ENCODE measurements at regions not wholly inside any gene's neighbourhood (a gene's known extent, or its start where the extent isn't known, plus 50 kb on each side); places are given as distances from the start of the nearest gene placed in this dataset.

DNA sequence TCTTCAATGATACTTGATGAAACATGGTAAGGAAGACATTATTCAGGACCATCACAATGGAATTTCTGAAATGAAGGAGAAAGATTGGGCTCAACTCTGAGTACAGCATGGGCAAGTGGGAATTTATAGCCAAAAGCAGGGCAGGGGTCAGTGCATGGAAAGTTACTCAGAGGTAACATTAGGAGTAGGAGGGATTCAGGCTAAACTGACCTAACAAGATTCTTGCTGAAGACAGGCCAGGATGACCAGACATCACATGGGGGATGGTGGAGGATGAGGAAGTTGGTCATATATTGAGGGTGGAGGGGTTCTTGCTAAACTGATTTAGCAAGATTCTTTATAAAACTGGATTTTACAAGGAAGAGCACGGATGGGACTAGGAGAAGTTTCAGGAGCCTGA, 489.8 kb downstream of the ADCYAP1 start:
- DNase-seq (ENCODE audit: low read depth) = no peak
- ChIA-PET POLR2A (no interaction called here), CTCF (no interaction called here)
- TF ChIP-seq, protein P1, sequence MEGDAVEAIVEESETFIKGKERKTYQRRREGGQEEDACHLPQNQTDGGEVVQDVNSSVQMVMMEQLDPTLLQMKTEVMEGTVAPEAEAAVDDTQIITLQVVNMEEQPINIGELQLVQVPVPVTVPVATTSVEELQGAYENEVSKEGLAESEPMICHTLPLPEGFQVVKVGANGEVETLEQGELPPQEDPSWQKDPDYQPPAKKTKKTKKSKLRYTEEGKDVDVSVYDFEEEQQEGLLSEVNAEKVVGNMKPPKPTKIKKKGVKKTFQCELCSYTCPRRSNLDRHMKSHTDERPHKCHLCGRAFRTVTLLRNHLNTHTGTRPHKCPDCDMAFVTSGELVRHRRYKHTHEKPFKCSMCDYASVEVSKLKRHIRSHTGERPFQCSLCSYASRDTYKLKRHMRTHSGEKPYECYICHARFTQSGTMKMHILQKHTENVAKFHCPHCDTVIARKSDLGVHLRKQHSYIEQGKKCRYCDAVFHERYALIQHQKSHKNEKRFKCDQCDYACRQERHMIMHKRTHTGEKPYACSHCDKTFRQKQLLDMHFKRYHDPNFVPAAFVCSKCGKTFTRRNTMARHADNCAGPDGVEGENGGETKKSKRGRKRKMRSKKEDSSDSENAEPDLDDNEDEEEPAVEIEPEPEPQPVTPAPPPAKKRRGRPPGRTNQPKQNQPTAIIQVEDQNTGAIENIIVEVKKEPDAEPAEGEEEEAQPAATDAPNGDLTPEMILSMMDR (IDR thresholded peaks at IDR 0.05; ENCODE audit: insufficient read depth, low read depth, low read length) = no peak
- Histone ChIP-seq H3K4me3 (ENCODE audit: low read depth, low read length) (no peak overlapping the region), H3K36me3 (ENCODE audit: control insufficient read depth, insufficient read depth, low read length) (no peaks in the 10 kb centered on the region), H3K27me3 (ENCODE audit: control insufficient read depth, insufficient read depth, low read length) (no peaks in the 10 kb centered on the region)

DNA sequence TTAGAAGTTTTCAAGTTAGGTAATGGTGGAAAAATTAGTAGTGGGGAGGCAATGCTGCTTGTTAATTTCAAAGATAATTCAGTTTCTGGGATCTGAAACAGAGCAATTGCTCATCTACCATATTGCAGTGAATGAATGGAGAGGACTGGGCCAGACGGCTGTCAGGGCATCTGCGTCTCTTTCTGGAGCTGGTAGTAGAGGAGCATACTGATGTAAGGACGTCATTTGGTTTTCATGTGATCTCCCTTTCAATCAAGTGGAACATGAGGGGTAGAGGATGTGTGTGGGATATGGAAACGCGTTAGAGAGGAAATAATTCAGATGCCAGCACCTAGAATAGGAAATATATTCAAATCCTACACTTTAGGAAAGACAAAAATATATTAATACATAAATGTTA, 490.3 kb downstream of the ADCYAP1 start:
- H3K36me3 ChIP-seq (ENCODE audit: control insufficient read depth, insufficient read depth, low read length) = no peaks in the 10 kb centered on the region
- CTCF ChIA-PET = no interaction called here
- no peak overlapping the region for H3K4me3 ChIP-seq (ENCODE audit: low read depth, low read length)
- H3K27me3 ChIP-seq (ENCODE audit: control insufficient read depth, insufficient read depth, low read length) = no peaks in the 10 kb centered on the region
- TF ChIP-seq, protein P1 (IDR thresholded peaks at IDR 0.05; ENCODE audit: insufficient read depth, low read depth, low read length) = no peak
- no peak for DNase-seq (ENCODE audit: low read depth)
- POLR2A ChIA-PET = no interaction called here

DNA sequence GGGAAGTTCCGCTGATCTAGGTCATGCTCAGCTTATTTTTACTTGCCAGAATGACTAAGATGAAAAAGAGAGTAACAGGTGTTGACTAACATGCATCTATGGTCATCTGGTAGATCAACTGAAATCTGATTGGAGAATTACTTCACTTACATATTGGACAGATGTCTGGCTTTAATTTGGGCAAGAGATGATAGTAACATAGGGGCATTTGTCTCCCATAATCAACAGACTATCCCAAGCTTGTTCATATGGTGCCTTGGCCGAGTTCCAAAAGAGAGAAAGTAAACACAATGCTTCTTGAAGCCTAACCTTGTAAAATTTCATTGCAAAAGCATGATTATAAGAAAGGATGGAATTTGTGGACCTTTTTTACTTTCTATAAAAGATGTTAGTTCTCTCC, 503.7 kb downstream of the ADCYAP1 start:
- Histone ChIP-seq H3K4me3 (ENCODE audit: low read depth, low read length) (no peak overlapping the region), H3K36me3 (ENCODE audit: control insufficient read depth, insufficient read depth, low read length) (no peaks in the 10 kb centered on the region), H3K27me3 (ENCODE audit: control insufficient read depth, insufficient read depth, low read length) (no peaks in the 10 kb centered on the region)
- POLR2A ChIA-PET = no interaction called here
- TF ChIP-seq, protein P1 (IDR thresholded peaks at IDR 0.05; ENCODE audit: insufficient read depth, low read depth, low read length) = no peak
- no peak for DNase-seq (ENCODE audit: low read depth)
- CTCF ChIA-PET = no interaction called here

DNA sequence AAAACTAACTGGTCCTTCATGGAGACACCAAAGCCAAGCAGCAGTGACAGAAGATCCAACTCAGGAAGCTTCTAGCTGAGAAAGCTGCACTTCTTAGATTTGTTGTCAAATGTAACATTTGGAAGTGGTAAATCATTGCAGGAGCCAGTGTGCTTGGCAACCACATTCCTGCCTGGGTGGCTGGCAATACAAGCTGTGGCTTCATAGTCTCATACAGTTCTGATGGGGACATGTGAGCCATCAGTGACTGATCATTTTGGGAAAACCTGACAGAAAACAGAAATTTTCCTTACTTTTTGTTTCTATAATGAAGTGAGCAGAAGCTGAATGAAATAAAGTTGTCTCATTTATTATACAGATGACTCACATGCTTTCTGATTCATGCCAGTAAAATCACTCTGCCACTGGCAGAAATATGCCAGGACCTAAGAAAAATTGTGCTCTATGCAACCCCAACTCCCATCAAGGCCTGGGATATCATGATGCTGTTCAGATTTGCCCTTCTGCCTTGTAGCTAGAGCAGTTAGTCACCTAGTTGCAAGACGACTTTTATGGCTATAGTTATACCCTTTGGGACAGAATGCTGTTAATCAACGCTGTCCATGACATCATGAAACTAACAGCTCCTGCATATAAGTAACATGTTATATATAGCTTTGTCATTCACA, 508.1 kb downstream of the ADCYAP1 start:
- DNase-seq (ENCODE audit: low read depth) = no peak
- POLR2A ChIA-PET = no interaction called here
- Histone ChIP-seq H3K4me3 (ENCODE audit: low read depth, low read length) (no peak overlapping the region), H3K36me3 (ENCODE audit: control insufficient read depth, insufficient read depth, low read length) (no peaks in the 10 kb centered on the region), H3K27me3 (ENCODE audit: control insufficient read depth, insufficient read depth, low read length) (no peaks in the 10 kb centered on the region)
- CTCF ChIA-PET = no interaction called here
- TF ChIP-seq, protein P1 (IDR thresholded peaks at IDR 0.05; ENCODE audit: insufficient read depth, low read depth, low read length) = no peak

DNA sequence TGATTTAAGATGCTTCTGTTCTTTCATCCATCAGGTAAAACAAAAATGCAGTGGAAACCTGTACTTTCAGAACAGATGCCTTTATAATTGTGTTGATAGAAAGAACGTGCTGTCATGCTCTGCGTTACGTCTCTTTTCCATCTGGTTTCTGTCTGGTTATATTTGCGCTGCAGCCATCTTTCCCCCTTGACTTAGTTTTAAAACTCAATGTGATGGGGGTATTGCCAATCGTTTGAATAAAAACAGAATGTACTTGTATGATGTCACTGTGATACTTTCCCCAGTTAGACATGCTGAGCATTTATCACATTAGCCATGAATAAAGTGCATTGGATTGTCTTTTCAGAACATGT, 508.6 kb downstream of the ADCYAP1 start:
- ChIA-PET POLR2A (no interaction called here), CTCF (no interaction called here)
- no peaks in the 10 kb centered on the region for H3K27me3 ChIP-seq (ENCODE audit: control insufficient read depth, insufficient read depth, low read length)
- TF ChIP-seq, protein P1 (IDR thresholded peaks at IDR 0.05; ENCODE audit: insufficient read depth, low read depth, low read length) = no peak
- DNase-seq (ENCODE audit: low read depth) = no peak
- no peak overlapping the region for H3K4me3 ChIP-seq (ENCODE audit: low read depth, low read length)
- no peaks in the 10 kb centered on the region for H3K36me3 ChIP-seq (ENCODE audit: control insufficient read depth, insufficient read depth, low read length)

All from BJ (cell line).